ENCODE measurements at regions not wholly inside any gene's neighbourhood (a gene's known extent, or its start where the extent isn't known, plus 50 kb on each side); places are given as distances from the start of the nearest gene placed in this dataset.
A peak's percentile ranks its signal among the peaks of the same experiment; 100 is the strongest.

DNA sequence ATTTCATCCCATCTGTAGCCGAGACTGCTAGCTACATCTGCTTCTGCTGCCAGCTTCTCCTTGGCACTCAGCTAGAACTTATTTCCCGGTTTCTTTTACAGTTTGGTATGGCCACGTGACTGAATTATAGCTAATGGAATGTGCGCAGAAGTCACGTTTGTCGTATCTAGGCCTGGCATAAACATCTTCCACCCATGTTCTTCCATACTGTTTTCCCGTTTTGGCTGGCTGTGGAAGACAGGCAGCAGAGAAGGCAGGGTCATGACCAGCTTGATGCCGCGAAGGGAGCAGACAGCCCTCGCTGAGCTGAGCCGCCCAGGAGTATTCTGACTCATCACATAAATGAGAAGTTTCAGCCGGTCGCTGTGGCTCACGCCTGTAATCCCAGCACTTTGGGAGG is 186.7 kb downstream of the RFC3 start:
- no peak for DNase-seq

DNA sequence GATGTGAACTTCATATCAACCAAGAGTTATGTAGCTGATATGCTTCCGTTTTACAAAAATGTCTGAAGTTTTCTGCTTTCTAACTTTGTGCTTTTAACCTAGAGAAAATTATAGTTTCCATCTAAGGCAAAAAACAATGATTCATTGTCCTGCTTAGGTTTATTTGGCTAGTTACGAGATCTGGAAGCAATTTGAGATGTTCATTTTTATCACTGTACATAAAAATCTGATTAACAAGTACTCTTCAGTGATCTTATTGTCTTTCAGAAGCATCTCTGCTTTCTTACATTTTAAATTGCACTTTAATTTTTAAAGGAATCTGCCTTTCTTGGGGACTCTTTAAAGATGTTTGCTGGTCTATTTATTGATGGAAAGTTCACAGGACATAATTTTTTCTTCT is 188.1 kb downstream of the RFC3 start:
- DNase-seq, result no peak

- DNase-seq, result peak; percentile 93
Measured at GRCh38 chr13:34011552-34012085, 193.7 kb downstream of the RFC3 start.

DNA sequence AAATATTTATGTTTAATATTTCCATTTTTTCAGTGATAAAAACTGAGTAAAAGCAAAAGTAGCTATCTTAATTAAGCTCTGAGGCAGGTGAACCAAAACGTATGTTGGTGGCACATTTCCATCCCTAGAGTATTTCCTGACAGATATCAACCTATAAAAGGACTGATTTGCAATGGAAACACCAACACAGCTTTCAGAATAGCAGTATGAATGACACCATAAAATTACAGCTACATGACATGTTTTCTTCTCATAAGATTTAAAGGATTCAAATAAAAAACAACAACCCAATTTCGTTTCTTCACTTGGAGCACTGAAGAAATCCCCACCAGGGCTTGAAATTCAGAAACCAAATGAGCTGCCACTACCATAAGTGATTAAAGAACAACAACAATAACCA is 194.4 kb downstream of the RFC3 start:
- no peak for DNase-seq

DNA sequence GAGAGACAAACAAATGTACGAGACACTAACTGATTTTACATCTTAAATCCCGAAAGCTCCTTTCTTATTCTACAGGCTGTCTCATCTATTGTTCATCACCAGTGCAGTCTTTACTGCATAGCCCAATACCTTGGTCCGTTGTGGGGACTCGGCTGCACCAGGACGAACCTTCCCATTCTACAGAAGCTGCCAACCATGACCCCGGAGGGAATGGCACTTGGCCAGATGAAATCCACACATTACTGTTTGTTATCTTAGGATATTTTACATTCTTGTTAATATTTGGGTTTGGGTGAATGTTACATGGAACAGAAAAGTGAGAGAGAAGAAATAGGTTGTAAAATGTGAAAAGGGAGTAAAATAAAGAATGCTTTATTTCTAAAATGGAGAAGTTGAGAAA is 195.1 kb downstream of the RFC3 start:
- DNase-seq, result no peak

DNA sequence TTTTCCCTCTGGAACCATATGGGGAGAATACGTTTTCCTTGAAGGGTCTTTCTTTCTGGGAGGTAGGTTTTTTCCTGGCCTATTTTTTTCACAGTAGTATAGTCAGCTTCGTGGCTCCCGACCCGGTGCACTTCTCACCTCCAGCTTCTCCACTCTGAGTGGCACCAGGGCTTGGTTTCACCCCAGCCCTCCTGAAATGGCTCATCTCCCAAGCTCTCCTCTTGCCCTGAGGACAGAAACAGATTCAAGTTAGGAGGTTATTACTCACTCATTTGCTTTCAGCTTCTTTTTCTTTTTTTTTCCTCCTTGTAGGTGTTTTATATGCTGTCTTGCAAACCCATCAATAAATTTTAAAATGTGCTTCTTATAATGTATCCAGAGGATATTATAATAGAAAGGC is 199.3 kb downstream of the RFC3 start:
- no peak for DNase-seq

DNA sequence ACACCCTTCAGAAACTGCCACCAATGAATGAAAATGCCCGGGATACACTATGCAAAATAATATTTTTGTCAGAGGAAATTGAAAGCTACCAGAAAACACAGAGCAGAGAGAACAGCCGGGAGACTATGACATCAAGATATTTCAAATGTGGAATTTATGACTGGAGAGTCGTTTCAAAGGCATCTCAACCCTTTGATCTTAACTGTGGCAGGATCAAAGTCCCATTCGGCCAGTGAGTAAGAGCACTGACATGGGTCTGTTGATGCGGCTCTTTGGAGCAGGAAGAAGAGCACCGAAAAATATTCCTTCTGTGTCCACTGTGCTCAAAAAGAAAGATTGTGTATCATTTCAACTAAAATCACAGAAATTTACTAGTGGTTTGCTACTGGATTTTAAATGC is 201.9 kb downstream of the RFC3 start:
- peak; percentile 91 for DNase-seq

GRCh38 chr13:34020388-34020787 is 202.4 kb downstream of the RFC3 start:
- peak; percentile 80 for DNase-seq

DNA sequence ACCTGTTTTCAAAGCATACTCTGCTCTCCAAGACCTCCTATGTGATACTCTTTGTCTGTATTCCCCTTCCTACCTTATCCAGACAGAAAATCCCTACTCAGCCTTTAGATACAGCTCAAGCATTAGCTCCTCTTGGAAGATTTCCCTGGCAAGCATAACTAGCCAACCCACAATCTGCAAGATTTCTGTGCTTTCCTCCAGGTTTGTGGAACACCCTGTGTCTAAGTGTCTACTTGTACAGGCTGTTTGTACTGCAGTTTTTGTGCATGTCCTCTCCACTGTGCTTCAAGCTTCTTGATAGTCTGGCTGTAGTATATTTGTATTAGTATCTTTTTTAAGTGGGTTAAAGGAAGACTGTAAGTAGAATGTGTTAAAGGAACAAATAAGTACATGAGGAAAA is 203.7 kb downstream of the RFC3 start:
- no peak for DNase-seq

DNA sequence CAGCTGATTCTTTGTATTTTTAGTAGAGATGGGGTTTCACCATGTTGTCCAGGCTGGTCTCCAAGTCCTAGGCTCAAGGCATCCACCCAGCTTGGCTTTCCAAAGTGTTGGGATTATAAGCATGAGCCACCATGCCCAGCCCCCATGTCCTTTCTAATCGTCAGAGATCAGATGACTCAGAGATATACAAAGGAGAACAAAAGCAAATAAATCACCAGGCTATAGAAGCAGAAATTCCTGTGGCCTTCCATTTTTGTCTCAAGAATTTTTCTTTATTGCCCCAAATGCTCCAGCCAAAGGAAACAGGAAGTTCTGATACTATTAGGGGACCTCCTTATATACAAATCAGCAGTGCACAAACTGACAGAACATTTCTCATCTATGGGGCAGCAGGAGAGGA is 207.8 kb downstream of the RFC3 start:
- DNase-seq, result peak; percentile 61

GRCh38 chr13:34026308-34026707 is 208.4 kb downstream of the RFC3 start:
- no peak for DNase-seq

DNA sequence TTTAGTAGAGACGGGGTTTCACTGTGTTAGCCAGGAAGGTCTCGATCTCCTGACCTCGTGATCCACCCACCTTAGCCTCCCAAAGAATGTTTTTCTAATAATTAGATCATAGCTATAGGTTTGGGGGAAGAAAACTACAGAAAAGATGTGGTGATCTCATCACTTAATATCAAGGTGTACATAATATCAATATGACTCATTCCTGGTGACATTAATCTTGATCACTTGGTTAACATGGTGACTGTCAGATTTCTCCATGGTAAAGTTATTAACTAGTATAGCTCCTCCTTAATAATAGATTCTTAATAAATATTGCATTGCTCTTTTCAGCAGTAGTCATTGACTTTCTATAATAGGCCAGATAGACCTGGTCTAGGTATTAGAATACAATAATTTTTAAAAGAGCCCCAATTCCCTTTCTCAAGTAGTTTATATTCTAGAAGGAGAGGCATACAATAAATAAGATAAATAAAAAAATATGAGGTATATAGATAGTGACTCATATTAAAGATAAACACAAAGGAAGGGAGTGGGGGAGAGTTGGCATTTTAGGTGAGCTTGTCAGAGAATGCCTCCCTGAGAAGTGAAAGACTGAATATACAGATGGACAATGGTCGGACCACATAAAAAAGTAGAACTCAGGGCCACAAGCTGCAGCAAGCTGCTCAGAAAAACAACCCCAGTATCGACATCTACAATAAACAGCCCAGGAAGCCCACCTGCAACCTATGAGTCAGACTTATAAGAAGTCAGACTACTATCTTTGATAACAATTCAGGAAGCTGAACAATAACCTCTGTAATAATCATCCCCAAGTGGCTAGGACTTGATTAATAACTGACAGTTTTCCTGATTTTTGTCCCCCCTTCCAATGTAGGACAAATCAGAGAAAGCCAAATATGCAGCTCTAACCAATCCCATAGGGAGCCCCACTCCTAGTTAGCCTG is 210.8 kb downstream of the RFC3 start:
- DNase-seq, result peak; percentile 21

DNA sequence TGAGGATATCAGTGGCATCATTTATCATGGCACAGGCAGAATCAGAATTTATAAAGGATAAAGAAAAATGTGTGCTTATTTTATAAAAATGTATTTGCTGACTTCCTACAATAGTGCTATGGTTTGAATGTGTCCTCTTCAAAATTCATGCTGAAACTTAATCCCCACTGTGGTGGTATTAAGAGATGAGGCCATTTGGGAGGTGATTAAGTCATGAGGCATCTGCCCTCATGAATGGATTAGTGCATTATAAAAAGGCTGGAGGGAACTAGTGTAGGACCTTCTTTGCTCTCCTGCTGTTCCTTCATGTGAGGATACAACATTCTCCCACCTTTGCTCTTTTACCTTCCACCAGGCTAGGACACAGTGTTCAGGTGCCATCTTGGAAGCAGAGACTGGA is 212.8 kb downstream of the RFC3 start:
- no peak for DNase-seq

GRCh38 chr13:34031610-34032009 is 213.7 kb downstream of the RFC3 start:
- DNase-seq, result no peak

DNA sequence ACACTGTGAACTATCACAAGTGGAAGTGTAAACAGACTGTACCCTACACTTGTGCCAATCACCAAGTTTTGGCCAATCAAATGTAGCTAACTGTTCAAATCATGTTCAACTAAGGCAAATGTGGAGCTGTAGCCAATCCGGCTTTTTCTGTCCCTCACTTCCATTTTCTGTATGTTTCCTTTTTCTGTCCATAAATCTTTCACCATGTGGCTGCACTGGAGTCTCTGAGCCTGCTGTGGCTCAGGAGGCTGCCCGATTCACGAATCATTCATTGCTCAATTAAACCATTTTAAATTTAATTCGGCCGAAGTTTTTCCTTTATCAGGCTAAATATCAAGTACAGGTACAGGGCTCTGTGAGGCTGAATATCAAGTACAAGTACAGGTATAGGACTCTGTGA is 216.5 kb downstream of the RFC3 start:
- no peak for DNase-seq

- DNase-seq, result no peak
Measured at GRCh38 chr13:34035178-34035577, 217.2 kb downstream of the RFC3 start.

DNA sequence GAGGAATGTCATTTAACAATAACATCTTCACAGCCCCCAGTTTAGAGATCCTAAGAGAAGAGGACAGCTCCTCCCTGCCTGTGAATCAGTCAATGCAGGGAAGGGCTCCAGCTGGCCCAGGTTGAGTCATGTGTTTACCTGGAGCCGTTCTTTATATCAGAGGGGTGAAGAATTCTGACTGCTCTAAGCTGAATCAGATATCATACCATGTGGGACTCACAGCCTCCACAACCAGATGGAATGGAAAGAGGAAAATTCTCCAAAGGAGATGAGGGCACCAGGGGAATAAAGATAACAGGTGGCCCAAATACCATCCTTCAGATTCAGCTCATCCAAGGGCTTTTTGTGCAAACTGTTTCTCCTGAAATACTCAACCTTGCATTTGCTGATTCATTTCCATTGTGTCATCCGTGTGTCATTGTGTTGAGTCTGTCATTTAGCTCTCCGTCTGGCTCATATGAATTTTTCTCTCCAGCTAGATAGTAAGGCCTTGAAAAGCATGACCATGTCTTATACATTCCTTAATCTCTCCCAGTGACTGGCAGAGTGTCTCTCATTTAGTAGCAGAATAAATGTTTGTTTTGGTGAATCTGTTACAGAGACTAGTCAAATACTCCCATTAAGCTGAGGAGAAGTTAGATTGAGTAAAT is 217.9 kb downstream of the RFC3 start:
- peak; percentile 83 for DNase-seq

GRCh38 chr13:34037636-34038540 is 219.9 kb downstream of the RFC3 start:
- DNase-seq, result no peak

- DNase-seq, result no peak
Measured at GRCh38 chr13:34038541-34039068, 220.7 kb downstream of the RFC3 start.

- no peak for DNase-seq
Measured at GRCh38 chr13:34039678-34040077, 221.7 kb downstream of the RFC3 start.

DNA sequence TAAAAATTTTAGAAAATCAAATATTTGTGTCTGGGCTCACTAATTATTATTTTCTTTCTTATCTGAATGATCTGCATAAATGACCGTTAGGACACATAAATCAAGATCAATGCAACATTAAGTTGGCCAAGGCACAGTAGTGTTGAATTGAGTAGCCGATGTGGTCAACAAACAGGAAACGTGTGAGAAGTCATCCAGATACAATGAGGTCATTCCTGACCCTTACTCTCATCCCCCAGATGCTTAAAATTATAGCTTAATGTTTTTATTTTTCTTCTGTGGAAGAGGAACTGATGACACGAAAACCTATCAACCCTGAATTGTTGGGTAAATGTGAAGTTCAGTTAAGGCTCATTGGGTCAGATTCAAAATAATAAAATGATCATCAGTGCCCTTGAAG is 222.9 kb downstream of the RFC3 start:
- no peak for DNase-seq

GRCh38 chr13:34044041-34044440 is 226.1 kb downstream of the RFC3 start:
- DNase-seq, result peak; percentile 31

DNA sequence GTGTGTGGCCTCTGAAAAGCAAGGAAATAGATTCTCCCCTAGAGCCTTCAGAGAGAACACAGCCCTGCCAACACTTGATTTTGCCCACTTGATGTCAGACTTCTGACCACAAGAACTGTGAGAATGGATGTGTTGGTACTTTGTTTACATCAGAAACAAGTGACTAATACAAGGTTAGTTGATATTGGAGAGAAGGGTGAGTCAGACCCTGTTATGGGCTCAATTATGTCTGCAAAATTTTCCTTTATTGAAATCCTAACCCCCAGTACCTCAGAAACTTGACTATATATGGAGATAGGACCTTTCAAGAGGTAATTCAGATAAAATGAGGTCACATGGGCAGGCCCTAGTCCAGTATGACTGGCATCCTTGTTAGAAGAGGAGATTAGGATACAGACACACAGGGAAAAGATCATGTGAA is 226.7 kb downstream of the RFC3 start:
- peak; percentile 88 for DNase-seq
